ENCODE measurements at regions not wholly inside any gene's neighbourhood (a gene's known extent, or its start where the extent isn't known, plus 50 kb on each side); places are given as distances from the start of the nearest gene placed in this dataset.
"Not testable (repeated sequence)": the region's sequence is repeated elsewhere in the genome, so short reads cannot be mapped to it uniquely, and the experiment has no call there.

GRCh38 chr13:62377838-62378237 is 962.2 kb upstream of the PCDH20 start:
- 92% methylated on average over 1 of the region's 1 CpG for WGBS (ENCODE audit: low lambda C conversion rate, missing lambda C conversion rate)
- no peaks in the 10 kb centered on the region for H3K27me3 ChIP-seq
- H3K4me3 ChIP-seq: no peak overlapping the region
- no peaks in the 10 kb centered on the region for H3K9me3 ChIP-seq (ENCODE audit: low read depth)
- H3K4me2 ChIP-seq: no peak overlapping the region
- TF ChIP-seq EZH2phosphoT487 (IDR thresholded peaks at IDR 0.05; ENCODE audit: low read depth, severe bottlenecking, unreplicated experiment) (no peak), EZH2 (IDR thresholded peaks at IDR 0.05; ENCODE audit: borderline replicate concordance) (no peak), CTCF (IDR thresholded peaks at IDR 0.05; ENCODE audit: poor library complexity) (no peak)
- no peaks in the 10 kb centered on the region for H3K9me2 ChIP-seq (replicated peaks; ENCODE audit: insufficient read depth)
- H2AFZ ChIP-seq: no peak overlapping the region
- no peak overlapping the region for H3K27ac ChIP-seq
- H3K79me2 ChIP-seq: no peaks in the 10 kb centered on the region
- no peak for DNase-seq (ENCODE audit: low spot score)
- no peaks in the 10 kb centered on the region for H4K20me1 ChIP-seq (ENCODE audit: insufficient read depth, poor library complexity, severe bottlenecking)
- no peaks in the 10 kb centered on the region for H3K4me1 ChIP-seq (ENCODE audit: insufficient read depth)
- no peaks in the 10 kb centered on the region for H3K36me3 ChIP-seq (replicated peaks; ENCODE audit: insufficient read depth, low read depth)

- no peaks in the 10 kb centered on the region for H3K9me2 ChIP-seq (replicated peaks; ENCODE audit: insufficient read depth)
- no peaks in the 10 kb centered on the region for H3K79me2 ChIP-seq
- no peak for TF ChIP-seq EZH2phosphoT487 (IDR thresholded peaks at IDR 0.05; ENCODE audit: low read depth, severe bottlenecking, unreplicated experiment)
- TF ChIP-seq CTCF (IDR thresholded peaks at IDR 0.05; ENCODE audit: poor library complexity): no peak
- TF ChIP-seq EZH2 (IDR thresholded peaks at IDR 0.05; ENCODE audit: borderline replicate concordance): no peak
- no peaks in the 10 kb centered on the region for H3K36me3 ChIP-seq (replicated peaks; ENCODE audit: insufficient read depth, low read depth)
- H3K4me3 ChIP-seq: no peak overlapping the region
- no peaks in the 10 kb centered on the region for H4K20me1 ChIP-seq (ENCODE audit: insufficient read depth, poor library complexity, severe bottlenecking)
- no peaks in the 10 kb centered on the region for H3K9me3 ChIP-seq (ENCODE audit: low read depth)
- H3K4me2 ChIP-seq: no peak overlapping the region
- WGBS (ENCODE audit: low lambda C conversion rate, missing lambda C conversion rate): 86% methylated on average over 2 of the region's 2 CpGs
- H3K27ac ChIP-seq: no peak overlapping the region
- H3K4me1 ChIP-seq (ENCODE audit: insufficient read depth): no peaks in the 10 kb centered on the region
- no peaks in the 10 kb centered on the region for H3K27me3 ChIP-seq
- no peak for DNase-seq (ENCODE audit: low spot score)
- H2AFZ ChIP-seq: no peak overlapping the region
Measured at GRCh38 chr13:62375653-62376052, 960.0 kb upstream of the PCDH20 start.

- no peaks in the 10 kb centered on the region for H3K36me3 ChIP-seq (replicated peaks; ENCODE audit: insufficient read depth, low read depth)
- H2AFZ ChIP-seq: no peak overlapping the region
- no peaks in the 10 kb centered on the region for H4K20me1 ChIP-seq (ENCODE audit: insufficient read depth, poor library complexity, severe bottlenecking)
- H3K9me3 ChIP-seq (ENCODE audit: low read depth): no peaks in the 10 kb centered on the region
- TF ChIP-seq EZH2phosphoT487 (IDR thresholded peaks at IDR 0.05; ENCODE audit: low read depth, severe bottlenecking, unreplicated experiment) (no peak), CTCF (IDR thresholded peaks at IDR 0.05; ENCODE audit: poor library complexity) (no peak), EZH2 (IDR thresholded peaks at IDR 0.05; ENCODE audit: borderline replicate concordance) (no peak)
- no peak overlapping the region for H3K27ac ChIP-seq
- H3K4me2 ChIP-seq: no peak overlapping the region
- H3K9me2 ChIP-seq (replicated peaks; ENCODE audit: insufficient read depth): no peaks in the 10 kb centered on the region
- no peak overlapping the region for H3K4me3 ChIP-seq
- 94% methylated on average over 2 of the region's 2 CpGs for WGBS (ENCODE audit: low lambda C conversion rate, missing lambda C conversion rate)
- no peaks in the 10 kb centered on the region for H3K27me3 ChIP-seq
- H3K4me1 ChIP-seq (ENCODE audit: insufficient read depth): no peaks in the 10 kb centered on the region
- DNase-seq (ENCODE audit: low spot score): no peak
- H3K79me2 ChIP-seq: no peaks in the 10 kb centered on the region
Measured at GRCh38 chr13:62371737-62372136, 956.1 kb upstream of the PCDH20 start.

GRCh38 chr13:62367971-62368370 is 952.3 kb upstream of the PCDH20 start:
- H3K9me3 ChIP-seq (ENCODE audit: low read depth); H3K9me2 ChIP-seq (replicated peaks; ENCODE audit: insufficient read depth); H3K36me3 ChIP-seq (replicated peaks; ENCODE audit: insufficient read depth, low read depth); H3K4me1 ChIP-seq (ENCODE audit: insufficient read depth); H3K79me2 ChIP-seq; H4K20me1 ChIP-seq (ENCODE audit: insufficient read depth, poor library complexity, severe bottlenecking); H3K27me3 ChIP-seq; DNase-seq (ENCODE audit: low spot score); H3K4me2 ChIP-seq; H2AFZ ChIP-seq; H3K27ac ChIP-seq; H3K4me3 ChIP-seq: not testable (repeated sequence)
- 94% methylated on average over 3 of the region's 3 CpGs for WGBS (ENCODE audit: low lambda C conversion rate, missing lambda C conversion rate)

Data from hepatocyte (in vitro differentiated cells).